ENCODE measurements at regions not wholly inside any gene's neighbourhood (a gene's known extent, or its start where the extent isn't known, plus 50 kb on each side); places are given as distances from the start of the nearest gene placed in this dataset.
"Not testable (repeated sequence)": the region's sequence is repeated elsewhere in the genome, so short reads cannot be mapped to it uniquely, and the experiment has no call there.

DNA sequence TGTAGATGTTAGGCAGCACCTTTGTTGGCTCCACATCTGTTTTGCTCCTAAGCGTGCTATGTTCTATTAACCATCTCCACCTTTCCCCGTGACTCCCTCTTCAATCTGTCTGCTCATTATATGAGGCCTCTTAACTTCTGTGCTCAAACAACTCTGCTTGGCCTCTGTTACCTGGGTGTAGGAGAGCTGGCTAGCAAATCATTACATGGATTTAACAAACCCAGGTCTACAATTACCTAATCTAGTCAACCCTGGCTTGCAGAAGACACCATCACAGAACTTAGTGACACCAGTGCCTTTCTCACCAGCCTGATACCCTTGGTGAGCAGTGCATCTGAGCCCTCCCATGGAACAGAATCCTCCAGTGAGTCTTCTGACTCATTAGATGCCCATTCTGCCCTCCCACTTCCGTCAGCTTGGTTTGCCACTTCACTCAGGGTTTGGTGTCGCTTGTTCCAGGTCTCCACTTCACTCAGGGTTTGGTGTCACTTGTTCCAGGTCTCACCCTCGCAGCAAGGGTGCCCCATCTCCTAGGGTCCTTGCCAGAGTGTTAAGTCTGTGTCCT is 92.0 kb upstream of the KIF26B start:
- DNase-seq = no peak

DNA sequence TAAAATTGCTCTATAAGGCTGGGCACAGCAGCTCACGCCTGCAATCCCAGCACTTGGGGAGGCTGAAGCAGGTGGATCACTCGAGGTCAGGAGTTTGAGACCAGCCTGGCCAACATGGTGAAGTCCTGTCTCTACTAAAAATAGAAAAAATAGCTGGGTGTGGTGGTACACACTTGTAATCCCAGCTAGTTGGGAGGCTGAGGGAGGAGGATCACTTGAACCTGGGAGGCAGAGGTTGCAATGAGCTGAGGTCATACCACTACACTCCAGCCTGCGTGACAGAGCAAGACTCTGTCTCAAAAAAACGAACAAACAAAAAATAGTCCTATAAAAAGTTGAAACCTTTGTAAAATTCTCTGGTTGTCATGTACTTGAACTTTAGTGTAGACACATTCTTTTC is 93.0 kb upstream of the KIF26B start:
- not testable (repeated sequence) for DNase-seq

DNA sequence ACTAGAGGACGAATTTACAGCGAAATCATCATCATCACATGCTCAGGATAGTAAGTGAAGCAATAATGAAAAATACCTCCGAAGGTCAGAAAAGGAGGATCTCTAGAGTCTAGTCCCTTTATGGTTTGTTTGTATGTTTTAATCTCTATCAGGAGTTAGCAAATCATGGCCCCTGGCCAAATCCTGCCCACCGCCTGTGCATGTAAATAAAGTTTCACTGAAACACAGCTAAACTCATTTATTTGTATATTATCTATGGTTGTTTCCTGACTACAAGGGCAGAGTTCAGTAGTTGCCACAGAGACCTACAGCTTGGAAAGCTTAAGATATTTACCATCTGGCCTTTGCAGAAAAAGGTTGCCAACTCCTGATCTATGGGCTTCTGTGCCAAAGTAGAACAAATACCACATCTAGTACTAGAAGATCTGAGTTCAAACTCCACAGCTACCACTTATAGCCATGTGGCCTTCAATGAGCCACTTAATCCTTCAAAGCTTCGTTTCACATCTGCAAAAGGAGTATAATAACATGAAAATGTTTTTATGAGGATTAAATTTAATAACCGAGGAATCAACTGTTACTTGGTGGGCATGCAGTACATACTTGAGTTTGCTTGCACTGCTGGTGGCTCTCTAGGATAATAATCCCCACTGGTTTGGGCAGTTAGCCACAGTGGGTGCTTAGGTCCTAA is 94.0 kb upstream of the KIF26B start:
- no peak for DNase-seq

DNA sequence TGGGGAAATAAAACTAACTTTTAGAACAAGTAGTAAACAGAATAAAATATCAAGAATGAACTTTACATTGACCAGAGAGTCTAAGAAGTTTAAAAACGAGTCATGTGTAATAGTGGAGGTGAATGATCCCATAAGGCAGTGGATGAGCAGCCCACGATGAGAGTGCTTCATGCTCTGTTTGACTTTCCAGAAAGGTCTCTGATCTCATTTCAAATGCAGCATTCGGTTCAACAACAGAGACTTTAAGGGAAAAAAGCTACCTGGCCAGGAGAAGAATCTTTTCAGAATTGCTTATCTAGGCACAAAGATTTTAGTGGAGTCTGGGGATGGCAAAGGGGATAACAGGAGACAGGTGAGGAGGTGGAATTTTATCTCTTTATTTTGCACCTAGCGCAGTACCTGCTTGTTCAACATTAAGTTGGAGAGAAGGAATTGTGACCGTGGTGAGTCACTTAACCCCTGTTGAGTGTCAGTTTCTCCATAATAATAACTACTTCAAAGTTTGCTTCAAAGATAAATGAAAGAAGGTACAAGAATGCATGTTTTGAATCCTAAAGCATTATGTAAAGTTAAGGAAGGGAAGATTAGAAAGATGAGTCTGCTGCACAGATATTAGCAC is 94.9 kb upstream of the KIF26B start:
- DNase-seq = no peak

DNA sequence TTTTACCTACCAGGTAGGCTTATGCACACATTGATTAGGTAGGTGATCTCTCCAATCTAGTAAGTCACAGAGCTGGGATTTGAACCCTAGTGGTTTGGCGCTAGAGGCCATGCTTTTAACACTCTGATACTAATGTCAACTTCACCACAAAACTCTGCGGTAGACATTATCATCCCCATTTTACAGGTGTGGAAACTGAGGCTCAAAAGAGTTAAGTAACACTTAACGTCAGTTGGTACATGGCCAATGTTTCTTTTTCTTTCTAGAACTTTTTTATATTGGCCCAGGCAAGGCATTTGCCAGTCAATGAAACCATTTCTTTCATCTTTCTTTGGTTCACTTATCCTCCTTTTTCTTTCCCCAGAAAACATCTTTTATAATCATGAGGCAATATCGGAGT is 95.9 kb upstream of the KIF26B start:
- DNase-seq = no peak

DNA sequence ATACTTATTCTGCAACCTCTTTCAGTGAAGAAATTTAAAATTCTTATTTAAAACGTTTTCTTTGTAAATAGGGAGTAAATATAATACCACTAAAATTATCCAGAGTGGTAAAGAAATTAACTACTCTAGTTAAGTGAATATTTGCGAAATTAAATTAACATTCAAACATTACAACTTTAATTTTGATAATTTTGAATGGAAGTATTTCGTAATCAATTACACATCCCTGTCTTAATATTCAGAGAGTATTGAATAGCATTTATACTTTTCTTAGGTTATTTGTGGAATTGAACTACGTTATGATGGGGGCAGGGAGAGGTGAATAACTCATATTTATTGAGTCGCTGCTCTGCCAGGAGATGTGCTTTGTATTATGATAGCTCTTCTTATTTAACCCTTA is 96.3 kb upstream of the KIF26B start:
- DNase-seq = no peak

DNA sequence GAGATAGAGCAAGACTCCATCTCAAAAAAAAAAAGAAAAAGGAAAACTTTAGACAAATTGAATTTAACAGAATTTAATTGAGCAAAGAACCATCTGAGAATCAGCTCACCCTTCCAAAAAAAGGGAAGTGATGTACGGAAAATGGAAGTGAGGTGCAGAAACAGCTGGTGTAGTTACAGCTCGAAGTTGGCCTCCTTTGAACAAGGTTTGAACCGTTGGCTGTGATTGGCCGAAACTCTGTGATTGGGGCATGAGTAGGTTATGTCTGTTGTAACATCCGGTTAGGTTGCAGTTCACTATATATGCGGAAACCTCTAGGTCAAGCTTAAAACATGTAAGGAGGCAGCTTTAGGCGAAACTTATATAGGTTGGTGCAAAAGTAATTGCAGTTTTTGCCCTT is 97.9 kb upstream of the KIF26B start:
- DNase-seq = no peak

DNA sequence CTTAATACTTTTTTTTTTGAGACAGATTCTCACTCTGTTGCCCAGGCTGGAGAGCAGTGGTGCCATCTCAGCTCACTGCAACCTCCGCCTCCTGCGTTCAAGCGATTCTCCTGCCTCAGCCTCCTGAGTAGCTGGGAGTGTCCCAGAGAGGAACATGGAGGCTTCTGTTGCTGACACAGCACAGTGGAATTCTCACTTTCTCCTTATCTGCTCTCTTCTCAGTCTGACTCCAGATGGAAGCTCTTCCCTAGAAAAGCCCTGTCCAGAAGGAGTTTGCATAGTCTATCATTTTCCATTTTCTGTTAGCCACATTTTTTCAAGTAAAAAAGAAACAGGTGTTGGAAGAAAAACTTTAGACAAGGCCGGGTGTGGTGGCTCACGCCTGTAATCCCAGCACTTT is 98.5 kb upstream of the KIF26B start:
- not testable (repeated sequence) for DNase-seq

DNA sequence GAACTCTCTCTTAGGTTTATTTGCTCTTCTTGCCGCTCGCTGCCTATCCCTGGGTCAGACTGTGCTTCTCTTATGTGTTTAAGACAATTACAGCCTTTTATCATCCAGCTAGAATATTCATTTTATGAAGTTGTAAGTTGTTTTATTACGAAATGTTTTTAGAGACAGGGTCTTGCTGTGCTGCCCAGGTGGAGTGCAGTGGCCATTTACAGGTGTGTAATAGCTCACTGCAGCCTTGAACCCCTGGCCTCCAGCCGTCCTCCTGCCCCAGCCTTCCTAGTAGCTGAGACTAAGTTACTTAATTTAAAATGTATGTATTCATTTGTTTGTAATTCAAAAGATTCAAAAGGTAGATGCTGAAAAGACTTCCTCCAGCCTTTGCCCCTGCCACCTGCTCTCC is 99.0 kb upstream of the KIF26B start:
- DNase-seq = no peak

DNA sequence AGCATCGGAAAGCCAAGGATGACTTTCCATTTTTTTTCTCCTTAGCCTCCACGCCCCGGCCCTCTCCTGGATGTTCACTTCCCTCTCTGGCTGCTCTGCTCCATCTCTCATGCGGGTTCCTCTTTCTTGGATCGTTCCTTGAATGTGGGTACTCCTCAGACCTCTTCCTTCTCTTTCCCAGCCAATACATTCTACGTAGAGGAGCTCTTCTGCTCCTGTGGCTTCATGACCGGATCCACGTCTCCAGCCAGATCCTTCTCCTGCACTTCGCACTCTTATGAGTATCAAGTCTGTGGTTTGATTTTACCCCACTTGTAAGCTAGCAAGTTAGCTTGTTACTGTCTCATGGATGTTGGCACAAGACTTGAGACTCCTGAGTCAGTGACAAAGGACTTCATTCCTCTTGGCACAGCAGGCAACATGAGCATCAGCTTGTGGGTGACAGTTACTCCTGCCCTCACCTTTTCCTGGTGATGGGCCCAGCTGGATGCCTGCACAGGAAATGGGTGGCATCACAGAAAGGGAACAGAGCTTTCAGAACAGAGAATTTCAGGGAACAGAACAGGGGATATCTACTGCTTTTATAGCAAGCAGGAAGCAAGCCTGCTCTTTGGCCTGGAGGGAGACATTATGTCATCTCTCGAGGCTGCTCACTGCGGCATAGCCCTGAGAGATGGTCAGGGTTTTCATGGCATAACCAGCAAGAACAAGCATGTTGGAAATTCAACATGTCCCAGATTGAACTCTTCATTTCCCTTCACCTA is 100.1 kb upstream of the KIF26B start:
- DNase-seq = no peak

DNA sequence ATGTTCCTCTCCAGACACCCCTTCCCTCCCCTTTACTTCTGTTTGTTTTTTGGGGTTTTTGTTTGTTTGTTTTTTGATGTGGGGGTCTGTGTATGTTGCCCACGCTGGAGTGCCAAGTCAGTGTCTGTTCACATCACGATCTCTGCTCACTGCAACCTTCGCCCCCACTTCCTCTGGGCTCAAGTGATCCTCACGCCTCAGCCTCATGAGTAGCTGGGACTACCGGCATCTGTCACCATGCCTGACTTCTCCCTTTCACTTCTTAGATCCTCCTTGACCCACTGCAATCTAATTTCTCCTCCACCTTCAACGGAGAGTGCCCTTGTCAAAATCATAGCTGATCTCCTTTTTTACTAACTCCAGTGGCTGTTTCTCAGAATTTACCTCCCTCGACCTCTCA is 100.7 kb upstream of the KIF26B start:
- no peak for DNase-seq

DNA sequence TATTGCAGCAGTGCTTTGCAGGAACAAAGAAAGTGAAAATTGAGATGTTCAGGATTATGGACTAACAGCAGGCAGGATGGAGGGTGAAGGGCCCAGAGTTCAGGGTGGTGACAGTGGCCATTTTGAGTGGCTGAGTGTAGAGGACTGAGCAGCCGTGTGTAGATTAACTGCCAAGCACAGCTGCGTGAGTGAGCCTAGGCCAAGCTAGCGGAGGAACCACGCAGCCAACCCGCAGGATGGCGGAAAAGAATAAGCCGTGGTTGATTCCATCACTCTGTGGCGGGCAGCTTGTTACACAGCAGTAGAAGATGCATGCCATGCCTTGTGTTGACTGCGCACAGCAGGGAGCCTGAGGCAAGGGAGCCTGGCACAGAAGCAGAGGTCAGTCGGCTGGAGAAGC is 102.5 kb upstream of the KIF26B start:
- no peak for DNase-seq

DNA sequence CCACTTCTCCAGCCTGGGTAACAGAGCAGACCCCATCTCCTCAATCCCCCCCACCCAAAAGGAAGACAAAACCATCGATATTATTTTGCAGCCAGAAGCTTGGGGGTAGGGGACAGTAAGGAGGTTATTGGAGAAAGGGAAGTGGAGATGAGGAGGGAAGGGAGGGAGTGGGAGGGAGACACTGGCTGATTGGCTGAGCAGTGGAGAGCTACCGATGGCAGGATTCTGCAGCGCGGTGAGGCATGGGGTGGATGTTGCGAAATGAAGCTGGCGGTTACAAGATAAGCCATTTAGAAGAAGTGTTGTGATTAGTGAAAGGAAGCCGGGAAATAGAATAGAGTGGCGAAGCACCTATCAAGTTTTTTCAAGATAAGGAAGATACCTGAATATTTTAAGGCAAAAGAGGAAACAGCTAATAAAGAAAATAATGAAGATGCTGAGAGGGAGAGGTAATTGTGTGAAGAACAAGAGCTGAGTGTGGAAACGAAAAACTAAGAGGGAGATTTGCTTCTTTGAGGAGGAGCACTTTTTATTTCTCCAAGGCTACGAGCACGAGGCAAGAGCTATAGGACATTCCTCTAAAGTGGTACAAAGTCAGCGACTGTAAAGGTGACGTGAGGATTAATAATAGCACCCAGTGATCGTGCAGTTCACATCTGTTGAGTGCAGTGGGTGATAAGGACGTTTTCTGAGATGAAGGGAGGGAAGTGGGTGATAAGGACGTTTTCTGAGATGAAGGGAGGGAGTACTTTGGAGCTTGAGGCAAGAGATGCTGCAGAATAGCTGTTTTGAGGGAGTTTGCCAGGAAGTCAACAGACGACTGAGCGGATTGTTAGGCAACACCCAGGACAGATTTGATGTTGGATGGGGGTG is 103.2 kb upstream of the KIF26B start:
- DNase-seq = no peak

DNA sequence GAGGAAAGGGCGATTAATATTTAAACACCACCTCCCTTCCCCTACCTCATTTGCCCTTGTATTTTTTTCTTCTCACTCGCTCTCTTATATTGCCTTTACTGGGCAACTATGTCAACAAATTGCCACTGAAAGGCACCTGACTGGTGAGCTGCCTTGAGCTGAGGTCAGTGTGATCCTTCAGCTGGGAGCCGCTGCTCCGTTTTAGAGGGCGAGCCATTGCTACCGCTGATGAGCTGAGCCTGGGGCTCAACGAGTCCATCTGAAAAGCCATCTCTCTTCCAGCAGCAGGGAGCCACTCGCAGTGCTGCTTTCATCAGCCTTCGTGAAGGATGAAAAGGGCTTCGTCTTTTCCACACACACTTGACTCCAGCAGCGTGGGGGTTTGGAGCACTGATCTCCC is 108.0 kb upstream of the KIF26B start:
- DNase-seq = no peak

DNA sequence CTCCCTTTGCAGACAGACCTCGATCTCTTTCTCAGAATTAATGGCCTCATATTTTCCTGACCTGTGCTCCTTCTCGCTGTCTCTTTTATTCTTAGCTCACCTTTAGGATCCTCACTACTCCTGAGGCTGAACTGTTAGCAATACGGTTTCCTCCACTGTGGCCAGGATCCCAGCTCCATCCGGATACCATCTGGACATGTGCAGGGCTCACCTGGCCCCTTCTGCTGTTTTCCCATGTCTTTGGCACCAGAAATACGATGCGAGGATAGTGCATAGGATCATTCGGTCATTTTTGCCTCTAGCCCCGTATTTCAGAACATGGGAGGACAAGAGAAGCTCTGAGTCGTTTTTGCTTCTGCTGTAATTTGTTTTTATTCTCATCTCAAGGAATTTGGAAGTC is 108.5 kb upstream of the KIF26B start:
- no peak for DNase-seq

DNA sequence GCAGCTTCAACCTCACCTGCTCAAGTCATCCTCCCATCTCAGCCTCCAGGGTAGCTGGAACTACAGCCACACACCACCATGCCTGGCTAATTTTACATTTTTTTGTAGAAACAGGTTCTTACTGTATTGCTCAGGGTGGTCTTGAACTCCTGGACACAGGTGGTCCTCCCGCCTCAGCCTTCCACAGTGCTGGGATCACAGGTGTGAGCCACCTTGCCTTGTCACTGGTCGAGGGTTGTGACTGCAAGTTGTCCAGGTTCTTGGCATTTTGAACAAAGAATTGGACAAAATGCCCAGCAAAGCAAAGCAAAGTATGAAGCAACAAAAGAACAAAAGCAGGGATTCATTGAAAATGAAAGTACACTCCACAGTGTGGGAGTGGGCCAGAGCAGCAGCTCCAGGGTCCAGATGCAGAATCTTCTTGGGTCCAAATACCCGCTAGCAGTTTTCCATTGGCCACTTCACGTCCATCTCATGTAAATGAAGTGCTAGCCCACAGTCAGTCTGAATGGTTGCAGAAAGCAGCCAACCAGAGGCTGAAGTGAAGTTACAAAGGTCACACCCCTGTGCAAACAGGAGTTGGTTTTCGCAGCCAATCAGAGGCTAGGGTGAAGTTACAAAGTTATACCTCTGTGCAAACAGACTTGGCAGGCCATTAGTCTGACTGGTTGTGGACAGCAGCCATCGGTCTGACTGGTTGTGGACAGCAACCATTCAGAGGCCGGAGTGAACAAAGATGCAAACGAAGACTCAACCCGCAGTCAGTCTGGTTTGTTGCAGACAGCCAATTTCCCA is 109.5 kb upstream of the KIF26B start:
- no peak for DNase-seq

DNA sequence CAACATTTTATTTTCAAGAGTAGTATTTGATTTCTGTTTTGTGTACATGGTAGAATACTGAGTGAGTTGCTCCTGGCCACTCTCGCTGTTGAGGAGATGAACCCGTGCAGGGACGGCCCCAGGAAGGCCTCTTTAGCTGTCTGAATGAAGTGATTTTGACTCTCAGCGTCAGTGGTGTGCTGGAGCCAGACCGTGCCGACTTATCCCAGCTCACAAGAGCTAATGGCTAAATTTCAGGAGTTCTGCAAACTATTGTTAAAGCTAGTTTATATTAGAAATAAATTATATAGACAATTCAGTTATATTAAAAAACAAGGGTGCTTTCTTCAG is 111.2 kb upstream of the KIF26B start:
- DNase-seq = no peak

DNA sequence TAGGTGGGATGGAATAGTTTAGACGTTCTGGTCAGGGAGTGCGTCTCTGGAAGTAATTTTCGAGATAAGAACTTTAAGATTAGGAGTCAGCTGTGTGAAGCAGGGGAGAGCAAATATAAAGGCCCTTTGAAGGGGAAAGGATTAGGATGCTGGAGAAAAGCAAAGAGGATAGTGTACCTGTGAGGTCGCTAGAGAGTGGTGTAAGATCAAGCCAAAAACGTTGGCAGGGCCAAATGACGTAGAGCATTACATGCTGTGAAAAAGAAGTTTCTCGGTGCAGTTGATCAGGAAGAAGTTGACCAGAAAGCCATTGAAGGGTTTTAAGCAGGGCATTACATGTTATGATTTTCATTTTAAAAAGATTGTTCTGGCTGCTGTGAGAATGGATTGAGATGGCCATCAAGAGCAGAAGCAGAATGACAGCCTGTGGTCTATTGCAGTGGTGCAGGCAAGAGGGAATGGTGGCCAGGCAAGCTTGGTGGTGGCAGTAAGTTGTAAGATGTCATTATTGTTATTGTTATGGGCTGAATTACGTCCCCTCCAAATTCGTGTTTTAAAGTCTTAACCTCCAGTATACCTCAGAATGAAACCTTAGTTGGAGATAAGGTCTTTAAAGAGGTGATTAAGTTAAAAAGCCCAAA is 113.6 kb upstream of the KIF26B start:
- DNase-seq = no peak

DNA sequence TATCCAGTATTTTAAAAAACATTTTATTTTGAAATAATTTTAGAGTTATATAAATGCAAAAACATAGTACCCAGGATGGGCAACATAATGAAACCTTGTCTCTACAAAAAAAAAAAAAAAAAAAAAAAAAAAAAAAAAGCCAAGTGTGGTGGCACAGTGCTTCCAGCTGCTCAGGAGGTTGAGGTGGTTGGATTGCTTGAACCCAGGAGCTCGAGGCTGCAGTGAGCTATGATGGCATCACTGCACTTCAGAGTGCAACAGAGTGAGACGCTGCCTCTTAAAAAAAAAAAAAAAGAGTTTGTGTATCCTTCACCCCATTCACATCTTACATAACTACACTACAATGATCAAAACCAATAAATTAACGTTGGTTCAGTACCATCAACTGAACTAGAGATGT is 115.6 kb upstream of the KIF26B start:
- no peak for DNase-seq

DNA sequence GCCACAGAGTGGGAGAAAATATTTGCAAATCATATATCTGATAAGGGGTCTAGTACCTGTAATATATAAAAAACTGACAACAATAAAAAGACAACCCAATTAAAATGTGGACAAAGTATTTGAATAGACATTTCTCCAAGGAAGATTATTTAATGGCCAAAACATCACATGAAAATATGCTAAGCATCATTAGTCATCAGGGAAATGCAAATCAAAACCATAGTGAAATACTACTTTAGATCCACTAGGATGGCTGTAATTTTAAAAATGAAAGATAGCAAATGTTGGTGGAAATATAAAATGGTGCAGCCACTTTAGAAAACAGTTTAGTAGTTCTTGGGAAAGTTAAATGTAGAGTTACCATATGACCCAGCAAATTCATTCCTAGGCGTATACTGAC is 118.7 kb upstream of the KIF26B start:
- DNase-seq = no peak

DNA sequence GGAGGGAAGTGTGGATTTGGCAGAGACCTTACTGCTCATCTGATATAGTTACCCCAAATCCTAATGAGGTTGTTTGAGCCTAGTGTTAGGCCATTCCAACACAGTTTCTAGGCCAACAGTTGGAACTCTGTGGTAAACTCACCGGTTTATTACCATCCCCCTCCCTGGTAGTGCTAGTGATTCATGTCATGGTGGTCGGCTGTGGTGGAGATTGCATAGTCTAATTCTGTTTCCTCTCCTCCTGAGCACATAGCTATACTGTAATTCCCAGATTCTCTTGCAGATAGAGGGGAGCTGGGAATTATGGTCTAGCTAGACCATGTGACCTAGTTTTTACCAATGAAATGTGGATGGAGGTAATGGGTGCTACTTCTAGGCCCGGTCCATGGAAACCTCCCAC is 123.7 kb upstream of the KIF26B start:
- no peak for DNase-seq

Data from muscle of arm (tissue), 1 donor.